Hepatocyte (in vitro differentiated cells): ENCODE measurements at regions not wholly inside any gene's neighbourhood (a gene's known extent, or its start where the extent isn't known, plus 50 kb on each side); places are given as distances from the start of the nearest gene placed in this dataset.

Experiments used
- DNase-seq: peaks from one replicate; pipeline ENCODE4 v3.0.0-alpha.2; 2016; ENCODE audit warnings: low spot score
- H2AFZ ChIP-seq: fragments of 200-600 bp; sonication (generic); 2 replicates; pipeline ENCODE4 v1.6.0; 2016; ENCODE audit warnings: antibody characterized with exemption, mild to moderate bottlenecking
- H3K27ac ChIP-seq: fragments of 200-600 bp; sonication (generic); 2 replicates; pipeline ENCODE4 v1.5.1; 2016; ENCODE audit warnings: mild to moderate bottlenecking
- H3K27me3 ChIP-seq: fragments of 200-600 bp; sonication (generic); 2 replicates; pipeline ENCODE4 v1.6.1; 2016
- H3K36me3 ChIP-seq: fragments of 200-600 bp; sonication (generic); replicated peaks from 2 replicates; pipeline ENCODE4 v1.5.1; 2016; ENCODE audit warnings: low read depth; ENCODE audit not compliant: insufficient read depth
- H3K4me1 ChIP-seq: fragments of 200-600 bp; sonication (generic); 2 replicates; pipeline ENCODE4 v1.5.1; 2016; ENCODE audit warnings: mild to moderate bottlenecking, moderate library complexity; ENCODE audit not compliant: insufficient read depth
- H3K4me2 ChIP-seq: fragments of 200-600 bp; sonication (generic); 2 replicates; pipeline ENCODE4 v1.6.0; 2016
- H3K4me3 ChIP-seq: fragments of 200-600 bp; sonication (generic); 2 replicates; pipeline ENCODE4 v1.5.1; 2016; ENCODE audit warnings: mild to moderate bottlenecking
- H3K79me2 ChIP-seq: fragments of 200-600 bp; sonication (generic); 2 replicates; pipeline ENCODE4 v1.6.0; 2017; ENCODE audit warnings: mild to moderate bottlenecking
- H3K9me2 ChIP-seq: fragments of 200-600 bp; sonication (generic); replicated peaks from 2 replicates; pipeline ENCODE4 v1.6.0; 2017; ENCODE audit warnings: mild to moderate bottlenecking; ENCODE audit not compliant: insufficient read depth
- H3K9me3 ChIP-seq: fragments of 200-600 bp; sonication (generic); 2 replicates; pipeline ENCODE4 v1.5.1; 2016; ENCODE audit warnings: low read depth, mild to moderate bottlenecking
- H4K20me1 ChIP-seq: fragments of 200-600 bp; sonication (generic); 2 replicates; pipeline ENCODE4 v1.6.0; 2016; ENCODE audit warnings: mild to moderate bottlenecking; ENCODE audit not compliant: insufficient read depth, poor library complexity, severe bottlenecking
- CTCF ChIP-seq: fragments of 200-600 bp; sonication (generic); IDR thresholded peaks from 2 replicates; pipeline ENCODE4 v1.5.1; 2016; ENCODE audit warnings: antibody characterized with exemption, mild to moderate bottlenecking; ENCODE audit not compliant: poor library complexity
- EZH2 ChIP-seq: fragments of 200-600 bp; sonication (generic); IDR thresholded peaks from 2 replicates; pipeline ENCODE4 v1.6.1; 2016; ENCODE audit warnings: antibody characterized with exemption, mild to moderate bottlenecking, borderline replicate concordance
- EZH2phosphoT487 ChIP-seq: fragments of 200-600 bp; sonication (generic); IDR thresholded peaks from one replicate; pipeline ENCODE4 v1.6.1; 2018; ENCODE audit warnings: antibody characterized with exemption, mild to moderate bottlenecking, low read depth, moderate library complexity; ENCODE audit not compliant: unreplicated experiment, severe bottlenecking
- WGBS: methylation state at CpG from one replicate; pipeline ENCODE4 v1.1.6; 2016; ENCODE audit warnings: low lambda C conversion rate; ENCODE audit errors: missing lambda C conversion rate; 5-methylcytosine and 5-hydroxymethylcytosine counted together

GRCh38 chr10:44198780-44199097, 186.2 kb downstream of the CXCL12 start:
- no peak for DNase-seq
- peaks cover 16% of the 10 kb centered on the region for H3K4me1 ChIP-seq
- no peak overlapping the region for H3K4me3 ChIP-seq
- H3K9me3 ChIP-seq, result no peaks in the 10 kb centered on the region
- H3K4me2 ChIP-seq, result no peak overlapping the region
- no peak overlapping the region for H2AFZ ChIP-seq
- no peaks in the 10 kb centered on the region for H3K27me3 ChIP-seq
- WGBS, result 86% methylated on average over 4 of the region's 4 CpGs
- H3K27ac ChIP-seq, result no peak overlapping the region
- no peaks in the 10 kb centered on the region for H3K9me2 ChIP-seq
- H4K20me1 ChIP-seq, result no peaks in the 10 kb centered on the region
- H3K79me2 ChIP-seq, result no peaks in the 10 kb centered on the region
- TF ChIP-seq CTCF, result no peak
- no peak for TF ChIP-seq EZH2
- TF ChIP-seq EZH2phosphoT487, result no peak
- H3K36me3 ChIP-seq, result no peaks in the 10 kb centered on the region

GRCh38 chr10:44198096-44198779, 186.7 kb downstream of the CXCL12 start:
- Histone ChIP-seq H3K36me3 (no peaks in the 10 kb centered on the region), H3K9me3 (no peaks in the 10 kb centered on the region), H3K4me1 (peaks cover 16% of the 10 kb centered on the region), H2AFZ (no peak overlapping the region), H3K9me2 (no peaks in the 10 kb centered on the region), H4K20me1 (no peaks in the 10 kb centered on the region), H3K4me2 (no peak overlapping the region), H3K4me3 (no peak overlapping the region), H3K27ac (no peak overlapping the region), H3K27me3 (no peaks in the 10 kb centered on the region), H3K79me2 (no peaks in the 10 kb centered on the region)
- DNase-seq, result no peak
- TF ChIP-seq CTCF (no peak), EZH2 (no peak), EZH2phosphoT487 (no peak)
- WGBS, result 71% methylated on average over 4 of the region's 4 CpGs

GRCh38 chr10:44197646-44198045, 187.3 kb downstream of the CXCL12 start:
- no peaks in the 10 kb centered on the region for H3K36me3 ChIP-seq
- no peak overlapping the region for H2AFZ ChIP-seq
- H3K4me3 ChIP-seq, result no peak overlapping the region
- DNase-seq, result no peak
- H3K27me3 ChIP-seq, result no peaks in the 10 kb centered on the region
- H3K79me2 ChIP-seq, result no peaks in the 10 kb centered on the region
- peaks cover 16% of the 10 kb centered on the region for H3K4me1 ChIP-seq
- no peak overlapping the region for H3K4me2 ChIP-seq
- no peak for TF ChIP-seq EZH2
- no peak for TF ChIP-seq EZH2phosphoT487
- H3K9me2 ChIP-seq, result no peaks in the 10 kb centered on the region
- H3K9me3 ChIP-seq, result no peaks in the 10 kb centered on the region
- no peak overlapping the region for H3K27ac ChIP-seq
- WGBS, result 94% methylated on average over 3 of the region's 3 CpGs
- H4K20me1 ChIP-seq, result no peaks in the 10 kb centered on the region

- no peak for TF ChIP-seq EZH2
- TF ChIP-seq EZH2phosphoT487, result no peak
- no peak for TF ChIP-seq CTCF
- Histone ChIP-seq H3K27me3 (no peaks in the 10 kb centered on the region), H3K36me3 (no peaks in the 10 kb centered on the region), H2AFZ (no peak overlapping the region), H3K9me3 (no peaks in the 10 kb centered on the region), H4K20me1 (no peaks in the 10 kb centered on the region), H3K4me2 (no peak overlapping the region), H3K4me1 (peaks cover 16% of the 10 kb centered on the region), H3K27ac (no peak overlapping the region), H3K4me3 (no peak overlapping the region), H3K9me2 (no peaks in the 10 kb centered on the region), H3K79me2 (no peaks in the 10 kb centered on the region)
- DNase-seq, result no peak
- WGBS, result 97% methylated on average over 5 of the region's 5 CpGs
Observed at GRCh38 chr10:44196336-44196735, 188.6 kb downstream of the CXCL12 start.
